ENCODE measurements at regions not wholly inside any gene's neighbourhood (a gene's known extent, or its start where the extent isn't known, plus 50 kb on each side); places are given as distances from the start of the nearest gene placed in this dataset.

DNA sequence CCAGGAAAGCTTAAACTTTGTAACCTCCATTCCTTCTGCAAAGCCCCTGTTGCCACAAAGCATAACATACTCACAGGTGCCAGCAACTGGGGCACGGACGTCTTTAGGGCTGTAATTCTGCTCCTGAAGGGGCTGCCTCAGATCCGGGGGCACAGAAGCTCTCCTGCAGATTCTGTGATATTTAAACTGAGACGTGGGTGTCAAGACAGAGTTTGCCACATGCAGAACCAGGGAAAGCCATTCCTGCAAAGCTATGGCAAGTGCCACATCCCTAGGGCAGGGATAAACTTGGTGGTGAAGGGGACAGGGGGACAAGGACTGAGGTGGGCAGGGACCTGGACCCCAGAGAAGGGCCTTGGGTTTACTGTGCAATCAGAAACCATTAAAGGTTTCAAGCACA, 247.2 kb downstream of the EIPR1 start:
- TF ChIP-seq, protein P1, sequence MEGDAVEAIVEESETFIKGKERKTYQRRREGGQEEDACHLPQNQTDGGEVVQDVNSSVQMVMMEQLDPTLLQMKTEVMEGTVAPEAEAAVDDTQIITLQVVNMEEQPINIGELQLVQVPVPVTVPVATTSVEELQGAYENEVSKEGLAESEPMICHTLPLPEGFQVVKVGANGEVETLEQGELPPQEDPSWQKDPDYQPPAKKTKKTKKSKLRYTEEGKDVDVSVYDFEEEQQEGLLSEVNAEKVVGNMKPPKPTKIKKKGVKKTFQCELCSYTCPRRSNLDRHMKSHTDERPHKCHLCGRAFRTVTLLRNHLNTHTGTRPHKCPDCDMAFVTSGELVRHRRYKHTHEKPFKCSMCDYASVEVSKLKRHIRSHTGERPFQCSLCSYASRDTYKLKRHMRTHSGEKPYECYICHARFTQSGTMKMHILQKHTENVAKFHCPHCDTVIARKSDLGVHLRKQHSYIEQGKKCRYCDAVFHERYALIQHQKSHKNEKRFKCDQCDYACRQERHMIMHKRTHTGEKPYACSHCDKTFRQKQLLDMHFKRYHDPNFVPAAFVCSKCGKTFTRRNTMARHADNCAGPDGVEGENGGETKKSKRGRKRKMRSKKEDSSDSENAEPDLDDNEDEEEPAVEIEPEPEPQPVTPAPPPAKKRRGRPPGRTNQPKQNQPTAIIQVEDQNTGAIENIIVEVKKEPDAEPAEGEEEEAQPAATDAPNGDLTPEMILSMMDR (IDR thresholded peaks at IDR 0.05; ENCODE audit: low read depth, low read length, missing input control): no peak
- TF ChIP-seq TAF1 (conservative IDR thresholded peaks at IDR 0.05) (no peak), RAD21 (IDR thresholded peaks at IDR 0.05) (no peak), ATF3 (IDR thresholded peaks at IDR 0.05) (no peak), EGR1 (IDR thresholded peaks at IDR 0.05; ENCODE audit: low read depth in 2 of 2) (no peak)

Data from liver (tissue), 3 donors.